ENCODE measurements at regions not wholly inside any gene's neighbourhood (a gene's known extent, or its start where the extent isn't known, plus 50 kb on each side); places are given as distances from the start of the nearest gene placed in this dataset.

DNA sequence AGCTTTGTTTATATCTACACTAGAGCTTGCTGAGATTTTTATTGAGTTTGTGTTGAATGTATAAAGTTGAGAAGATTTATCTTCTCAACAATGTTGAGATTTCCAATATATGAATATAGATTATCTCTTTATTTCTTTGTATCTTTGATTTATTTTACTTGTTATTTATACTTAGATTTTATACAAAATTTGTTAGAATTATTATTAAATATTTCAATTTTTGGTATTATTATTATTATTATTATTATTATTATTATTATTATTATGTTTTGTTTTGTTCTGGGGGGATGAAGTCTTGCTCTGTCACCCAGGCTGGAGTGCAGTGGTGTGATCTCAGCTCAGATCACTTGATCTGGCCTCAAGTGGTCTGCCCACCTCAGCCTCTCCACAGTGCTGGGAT lies 322.5 kb downstream of the PPARGC1A start:
- TF ChIP-seq POLR2A (IDR thresholded peaks at IDR 0.05; ENCODE audit: low read length) (no peak), GATA1 (IDR thresholded peaks at IDR 0.05; ENCODE audit: low read depth, low read length) (no peak)

Data from erythroblast (primary cell).